ENCODE measurements at regions not wholly inside any gene's neighbourhood (a gene's known extent, or its start where the extent isn't known, plus 50 kb on each side); places are given as distances from the start of the nearest gene placed in this dataset.

- TF ChIP-seq, protein P1, sequence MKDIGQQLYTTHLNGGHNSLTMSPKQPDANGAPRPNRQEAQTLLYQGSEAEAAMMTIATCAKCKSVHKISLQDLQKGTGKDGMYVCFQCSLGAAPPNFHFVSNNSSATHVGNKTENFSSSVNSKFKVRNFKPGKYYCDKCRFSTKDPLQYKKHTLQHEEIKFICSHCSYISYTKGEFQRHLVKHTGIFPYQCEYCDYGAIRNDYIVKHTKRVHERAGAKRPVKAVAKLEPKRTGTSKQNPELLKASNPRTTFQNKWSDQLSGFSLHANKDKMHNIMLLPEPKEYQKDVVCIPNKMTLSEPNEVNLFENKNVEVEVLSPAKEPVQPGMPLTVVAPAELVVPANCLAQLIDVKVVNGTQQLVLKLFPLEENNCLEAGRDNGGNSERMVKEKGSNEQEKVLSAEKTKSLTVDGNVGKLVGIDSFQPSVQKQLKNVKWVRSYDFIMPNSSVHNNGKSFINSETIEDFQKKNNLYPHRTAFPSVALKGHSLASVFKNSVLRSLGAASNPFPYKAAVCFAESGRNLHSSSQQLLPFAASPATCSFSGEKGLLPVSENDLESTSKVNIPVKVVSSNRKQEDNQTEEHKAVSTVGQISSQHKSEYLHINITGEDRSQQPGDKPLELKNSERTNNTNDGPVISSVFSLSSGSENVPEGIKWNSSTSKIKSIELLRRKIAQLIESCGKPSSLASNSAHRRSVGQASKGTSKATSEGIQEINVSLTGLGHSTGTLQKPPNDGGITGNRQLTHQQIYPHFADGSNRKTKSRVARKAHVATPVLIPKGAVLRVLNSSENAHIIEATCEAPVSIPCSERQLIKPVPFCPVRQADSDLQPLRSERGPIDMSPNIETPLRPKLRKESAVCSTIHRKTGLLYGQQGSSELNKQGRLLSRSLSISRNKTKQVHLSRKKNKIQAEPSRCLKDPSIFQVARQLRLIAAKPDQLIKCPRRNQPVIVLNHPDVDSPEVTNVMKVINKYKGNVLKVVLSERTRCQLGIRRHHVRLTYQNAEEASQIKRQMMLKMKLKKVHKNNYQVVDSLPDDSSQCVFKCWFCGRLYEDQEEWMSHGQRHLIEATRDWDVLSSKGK (CRISPR knock-in tag; IDR thresholded peaks at IDR 0.05) = no peak
- no peak for TF ChIP-seq RBM17 (IDR thresholded peaks at IDR 0.05; ENCODE audit: borderline replicate concordance, low read depth, low read length)
- no peak for TF ChIP-seq KDM5B (IDR thresholded peaks at IDR 0.05; ENCODE audit: insufficient replicate concordance, low read depth, low read length)
- TF ChIP-seq CHCHD3 (CRISPR knock-in tag; IDR thresholded peaks at IDR 0.05) = no peak
- TF ChIP-seq PHF21A (IDR thresholded peaks at IDR 0.05; ENCODE audit: borderline replicate concordance, low read depth) = no peak
- no peak for TF ChIP-seq ZNF764 (CRISPR knock-in tag; IDR thresholded peaks at IDR 0.05; ENCODE audit: low read depth)
- no peak for TF ChIP-seq ARNT (IDR thresholded peaks at IDR 0.05)
- no peak for TF ChIP-seq RUNX1 (IDR thresholded peaks at IDR 0.05; ENCODE audit: low read depth)
Measured at GRCh38 chr3:118618247-118619040, 416.2 kb downstream of the IGSF11 start (continued).

Measured in K562 (cell line).